Central memory CD8-positive, alpha-beta T cell (primary cell): ENCODE measurements at regions not wholly inside any gene's neighbourhood (a gene's known extent, or its start where the extent isn't known, plus 50 kb on each side); places are given as distances from the start of the nearest gene placed in this dataset.

Experiments used
- ATAC-seq: fragments of 150-1000 bp; cut with Tn5 transposase; replicated peaks from 2 replicates; pipeline ENCODE4 v1.10.0; 2022; ENCODE audit warnings: mild to moderate bottlenecking, moderate FRiP score, moderate number of reproducible peaks; ENCODE audit not compliant: poor library complexity, severe bottlenecking; ENCODE audit errors: extremely low read depth
- DNase-seq, 2 donors: peaks; one replicate each; pipeline ENCODE4 v3.0.0; 2021; ENCODE audit warnings: low spot score in 2 of 2
- H3K27ac Mint-ChIP-seq: one replicate; pipeline ENCODE4 v1.8.0; 2022; ENCODE audit warnings: low read depth, mild to moderate bottlenecking, moderate library complexity, mixed read lengths
- H3K27me3 Mint-ChIP-seq: one replicate; pipeline ENCODE4 v1.8.0; 2022; ENCODE audit warnings: mixed read lengths
- H3K36me3 Mint-ChIP-seq: one replicate; pipeline ENCODE4 v1.8.0; 2022; ENCODE audit warnings: mild to moderate bottlenecking, moderate library complexity, mixed read lengths; ENCODE audit not compliant: insufficient read depth
- H3K4me1 Mint-ChIP-seq: one replicate; pipeline ENCODE4 v1.8.0; 2022; ENCODE audit warnings: mixed read lengths
- H3K4me3 Mint-ChIP-seq: one replicate; pipeline ENCODE4 v1.8.0; 2022; ENCODE audit warnings: mild to moderate bottlenecking, moderate library complexity, mixed read lengths
- H3K9me3 Mint-ChIP-seq: one replicate; pipeline ENCODE4 v1.8.0; 2022; ENCODE audit warnings: mixed read lengths

- Mint-ChIP-seq H3K9me3 (peaks cover 25% of the 10 kb centered on the region), H3K4me3 (no peak overlapping the region)
These were observed 555.1 kb upstream of the FRG1 start for GRCh38 chr4:189385579-189385978.

GRCh38 chr4:189396435-189396834, 544.2 kb upstream of the FRG1 start:
- H3K4me1 Mint-ChIP-seq: no peaks in the 10 kb centered on the region

More at GRCh38 chr4:189385579-189385978, 555.1 kb upstream of the FRG1 start:
- H3K4me1 Mint-ChIP-seq: no peaks in the 10 kb centered on the region
- no peak overlapping the region for H3K27ac Mint-ChIP-seq
- H3K27me3 Mint-ChIP-seq: no peaks in the 10 kb centered on the region
- no peak for ATAC-seq
- no peak for DNase-seq
- no peaks in the 10 kb centered on the region for H3K36me3 Mint-ChIP-seq

GRCh38 chr4:189404271-189404670, 536.4 kb upstream of the FRG1 start:
- H3K36me3 Mint-ChIP-seq: no peaks in the 10 kb centered on the region
- no peaks in the 10 kb centered on the region for H3K27me3 Mint-ChIP-seq
- H3K4me1 Mint-ChIP-seq: no peaks in the 10 kb centered on the region
- peaks cover 42% of the 10 kb centered on the region for H3K9me3 Mint-ChIP-seq
- H3K27ac Mint-ChIP-seq: no peak overlapping the region
- no peak for DNase-seq
- no peak overlapping the region for H3K4me3 Mint-ChIP-seq
- ATAC-seq: no peak

More at GRCh38 chr4:189396435-189396834, 544.2 kb upstream of the FRG1 start:
- Mint-ChIP-seq H3K4me3 (no peak overlapping the region), H3K36me3 (no peaks in the 10 kb centered on the region), H3K9me3 (peaks cover 31% of the 10 kb centered on the region), H3K27me3 (no peaks in the 10 kb centered on the region), H3K27ac (no peak overlapping the region)
- ATAC-seq (no peak), DNase-seq (no peak)

- Mint-ChIP-seq H3K27ac (no peak overlapping the region), H3K4me1 (no peaks in the 10 kb centered on the region), H3K4me3 (no peak overlapping the region), H3K9me3 (peaks cover 36% of the 10 kb centered on the region), H3K27me3 (no peaks in the 10 kb centered on the region), H3K36me3 (peaks cover 2% of the 10 kb centered on the region)
- no peak for DNase-seq
- no peak for ATAC-seq
These were observed 531.5 kb upstream of the FRG1 start for GRCh38 chr4:189409158-189409557.

GRCh38 chr4:189414021-189414420, 526.7 kb upstream of the FRG1 start:
- peaks cover 18% of the 10 kb centered on the region for H3K9me3 Mint-ChIP-seq

GRCh38 chr4:189420572-189420971, 520.1 kb upstream of the FRG1 start:
- no peak for ATAC-seq
- H3K4me1 Mint-ChIP-seq: no peaks in the 10 kb centered on the region

More at GRCh38 chr4:189414021-189414420, 526.7 kb upstream of the FRG1 start:
- no peak for DNase-seq
- no peak overlapping the region for H3K27ac Mint-ChIP-seq
- H3K4me1 Mint-ChIP-seq: no peaks in the 10 kb centered on the region
- no peaks in the 10 kb centered on the region for H3K27me3 Mint-ChIP-seq
- H3K36me3 Mint-ChIP-seq: peaks cover 2% of the 10 kb centered on the region
- ATAC-seq: no peak
- H3K4me3 Mint-ChIP-seq: no peak overlapping the region

GRCh38 chr4:189436207-189436606, 504.5 kb upstream of the FRG1 start:
- peaks cover 23% of the 10 kb centered on the region for H3K9me3 Mint-ChIP-seq
- no peaks in the 10 kb centered on the region for H3K4me1 Mint-ChIP-seq
- ATAC-seq (no peak), DNase-seq (no peak)
- H3K4me3 Mint-ChIP-seq: no peak overlapping the region
- peak overlapping the region; percentile 20 for H3K27ac Mint-ChIP-seq
- H3K27me3 Mint-ChIP-seq: no peaks in the 10 kb centered on the region
- no peaks in the 10 kb centered on the region for H3K36me3 Mint-ChIP-seq

More at GRCh38 chr4:189420572-189420971, 520.1 kb upstream of the FRG1 start:
- no peak for DNase-seq
- no peaks in the 10 kb centered on the region for H3K27me3 Mint-ChIP-seq
- no peak overlapping the region for H3K27ac Mint-ChIP-seq
- peaks cover 24% of the 10 kb centered on the region for H3K9me3 Mint-ChIP-seq
- no peak overlapping the region for H3K4me3 Mint-ChIP-seq
- no peaks in the 10 kb centered on the region for H3K36me3 Mint-ChIP-seq

GRCh38 chr4:189440716-189441115, 500.0 kb upstream of the FRG1 start:
- H3K36me3 Mint-ChIP-seq: no peaks in the 10 kb centered on the region
- DNase-seq: no peak
- H3K4me3 Mint-ChIP-seq: no peak overlapping the region
- no peaks in the 10 kb centered on the region for H3K4me1 Mint-ChIP-seq
- ATAC-seq: no peak
- H3K9me3 Mint-ChIP-seq: peaks cover 14% of the 10 kb centered on the region
- H3K27ac Mint-ChIP-seq: no peak overlapping the region
- no peaks in the 10 kb centered on the region for H3K27me3 Mint-ChIP-seq

GRCh38 chr4:189443341-189443740, 497.3 kb upstream of the FRG1 start:
- ATAC-seq (no peak), DNase-seq (no peak)
- Mint-ChIP-seq H3K4me1 (no peaks in the 10 kb centered on the region), H3K4me3 (no peak overlapping the region), H3K27me3 (no peaks in the 10 kb centered on the region), H3K27ac (no peak overlapping the region), H3K36me3 (no peaks in the 10 kb centered on the region), H3K9me3 (peaks cover 7% of the 10 kb centered on the region)

GRCh38 chr4:189445613-189446012, 495.1 kb upstream of the FRG1 start:
- H3K4me3 Mint-ChIP-seq: no peak overlapping the region
- H3K4me1 Mint-ChIP-seq: no peaks in the 10 kb centered on the region
- ATAC-seq (no peak), DNase-seq (no peak)
- no peaks in the 10 kb centered on the region for H3K27me3 Mint-ChIP-seq
- no peaks in the 10 kb centered on the region for H3K36me3 Mint-ChIP-seq
- H3K27ac Mint-ChIP-seq: no peak overlapping the region
- H3K9me3 Mint-ChIP-seq: peaks cover 15% of the 10 kb centered on the region

- no peak overlapping the region for H3K4me3 Mint-ChIP-seq
- H3K36me3 Mint-ChIP-seq: no peaks in the 10 kb centered on the region
- H3K4me1 Mint-ChIP-seq: no peaks in the 10 kb centered on the region
- peaks cover 26% of the 10 kb centered on the region for H3K9me3 Mint-ChIP-seq
- ATAC-seq: no peak
- H3K27ac Mint-ChIP-seq: no peak overlapping the region
- H3K27me3 Mint-ChIP-seq: no peaks in the 10 kb centered on the region
- no peak for DNase-seq
These were observed 476.9 kb upstream of the FRG1 start for GRCh38 chr4:189463734-189464133.

- H3K36me3 Mint-ChIP-seq: no peaks in the 10 kb centered on the region
- H3K27me3 Mint-ChIP-seq: no peaks in the 10 kb centered on the region
- H3K9me3 Mint-ChIP-seq: peaks cover 13% of the 10 kb centered on the region
- no peaks in the 10 kb centered on the region for H3K4me1 Mint-ChIP-seq
- DNase-seq (no peak), ATAC-seq (no peak)
- H3K4me3 Mint-ChIP-seq: no peak overlapping the region
- H3K27ac Mint-ChIP-seq: no peak overlapping the region
These were observed 446.3 kb upstream of the FRG1 start for GRCh38 chr4:189494407-189494806.

- Mint-ChIP-seq H3K27me3 (no peaks in the 10 kb centered on the region), H3K9me3 (peaks cover 6% of the 10 kb centered on the region), H3K4me3 (no peak overlapping the region), H3K27ac (no peak overlapping the region), H3K4me1 (no peaks in the 10 kb centered on the region), H3K36me3 (no peaks in the 10 kb centered on the region)
- DNase-seq: no peak
- ATAC-seq: no peak
These were observed 443.2 kb upstream of the FRG1 start for GRCh38 chr4:189497516-189497915.

- no peak for DNase-seq
- H3K27ac Mint-ChIP-seq: no peak overlapping the region
- H3K4me1 Mint-ChIP-seq: no peaks in the 10 kb centered on the region
- ATAC-seq: no peak
- H3K4me3 Mint-ChIP-seq: no peak overlapping the region
- no peaks in the 10 kb centered on the region for H3K36me3 Mint-ChIP-seq
- H3K27me3 Mint-ChIP-seq: no peaks in the 10 kb centered on the region
- peaks cover under 1% of the 10 kb centered on the region for H3K9me3 Mint-ChIP-seq
These were observed 442.7 kb upstream of the FRG1 start for GRCh38 chr4:189497996-189498395.
